H9 (cell line): ENCODE measurements at regions not wholly inside any gene's neighbourhood (a gene's known extent, or its start where the extent isn't known, plus 50 kb on each side); places are given as distances from the start of the nearest gene placed in this dataset.

ENCODE experiments used
- DNase-seq: peaks from one replicate; pipeline ENCODE4 v3.0.0-alpha.2; 2017
- H2AFZ ChIP-seq: one replicate; pipeline ENCODE4 v1.6.1; 2013; ENCODE audit warnings: mild to moderate bottlenecking, low read length, control low read depth, moderate library complexity
- H2AK5ac ChIP-seq: 2 replicates; pipeline ENCODE4 v1.6.1; 2013; ENCODE audit warnings: low read length, control low read depth, mixed read lengths; ENCODE audit not compliant: insufficient read length
- H2BK120ac ChIP-seq: one replicate; pipeline ENCODE4 v1.6.1; 2013; ENCODE audit warnings: low read depth, mild to moderate bottlenecking, low read length, control low read depth, inconsistent platforms; ENCODE audit not compliant: poor library complexity, severe bottlenecking
- H2BK12ac ChIP-seq: 2 replicates; pipeline ENCODE4 v1.6.1; 2013; ENCODE audit warnings: low read length, control low read depth, mixed read lengths, low read depth; ENCODE audit not compliant: insufficient read length
- H2BK15ac ChIP-seq: 2 replicates; pipeline ENCODE4 v1.6.1; 2013; ENCODE audit warnings: low read depth, low read length, control low read depth
- H2BK20ac ChIP-seq: one replicate; pipeline ENCODE4 v1.6.1; 2013; ENCODE audit warnings: low read depth, mild to moderate bottlenecking, low read length, control low read depth, inconsistent platforms; ENCODE audit not compliant: poor library complexity, severe bottlenecking
- H2BK5ac ChIP-seq: 2 replicates; pipeline ENCODE4 v1.6.1; 2013; ENCODE audit warnings: low read length, control low read depth, mixed read lengths; ENCODE audit not compliant: insufficient read length
- H3K14ac ChIP-seq: 2 replicates; pipeline ENCODE4 v1.6.1; 2013; ENCODE audit warnings: low read length, control low read depth; ENCODE audit not compliant: insufficient read depth
- H3K18ac ChIP-seq: 2 replicates; pipeline ENCODE4 v1.6.1; 2013; ENCODE audit warnings: low read depth, mild to moderate bottlenecking, mixed read lengths, low read length, control low read depth; ENCODE audit not compliant: insufficient read length
- H3K23ac ChIP-seq: 2 replicates; pipeline ENCODE4 v1.6.1; 2013; ENCODE audit warnings: low read length, control low read depth, mixed read lengths, low read depth; ENCODE audit not compliant: insufficient read length
- H3K23me2 ChIP-seq: 2 replicates; pipeline ENCODE4 v1.6.1; 2013; ENCODE audit warnings: low read depth, mild to moderate bottlenecking, mixed read lengths, low read length, control low read depth; ENCODE audit not compliant: insufficient read length, poor library complexity, severe bottlenecking
- H3K27ac ChIP-seq: 2 replicates; pipeline ENCODE4 v1.5.1; 2013; ENCODE audit warnings: low read length, control low read depth, mixed read lengths, low read depth; ENCODE audit not compliant: insufficient read length
- H3K27me3 ChIP-seq: 2 replicates; pipeline ENCODE4 v1.6.1; 2013; ENCODE audit warnings: low read length, control low read depth, inconsistent platforms; ENCODE audit not compliant: insufficient read depth
- H3K4ac ChIP-seq: 2 replicates; pipeline ENCODE4 v1.6.1; 2013; ENCODE audit warnings: low read depth, mild to moderate bottlenecking, control low read depth, inconsistent platforms, low read length, moderate library complexity
- H3K4me1 ChIP-seq: 2 replicates; pipeline ENCODE4 v1.6.1; 2013; ENCODE audit warnings: low read length, control low read depth, inconsistent platforms; ENCODE audit not compliant: insufficient read depth
- H3K4me2 ChIP-seq: 2 replicates; pipeline ENCODE4 v1.6.1; 2013; ENCODE audit warnings: low read length, control low read depth, mixed read lengths; ENCODE audit not compliant: insufficient read length, insufficient read depth
- H3K56ac ChIP-seq: 2 replicates; pipeline ENCODE4 v1.6.1; 2013; ENCODE audit warnings: low read depth, mild to moderate bottlenecking, mixed read lengths, low read length, control low read depth; ENCODE audit not compliant: insufficient read length
- H3K79me1 ChIP-seq: 2 replicates; pipeline ENCODE4 v1.6.1; 2013; ENCODE audit warnings: low read depth, mild to moderate bottlenecking, moderate library complexity, low read length, control low read depth, inconsistent platforms; ENCODE audit not compliant: insufficient read depth, poor library complexity, severe bottlenecking
- H3K79me2 ChIP-seq: 2 replicates; pipeline ENCODE4 v1.6.1; 2013; ENCODE audit warnings: low read length, control low read depth, inconsistent platforms; ENCODE audit not compliant: insufficient read depth
- H3K9ac ChIP-seq: 2 replicates; pipeline ENCODE4 v1.6.1; 2013; ENCODE audit warnings: low read length, control low read depth, mixed read lengths; ENCODE audit not compliant: insufficient read length; ENCODE audit errors: extremely low read depth
- H3K9me3 ChIP-seq: one replicate; pipeline ENCODE4 v1.6.1; 2013; ENCODE audit warnings: low read depth, low read length, inconsistent platforms; ENCODE audit not compliant: control insufficient read depth
- H3T11ph ChIP-seq: one replicate; pipeline ENCODE4 v1.6.1; 2013; ENCODE audit warnings: mild to moderate bottlenecking, low read length, control low read depth, inconsistent platforms
- H4K20me1 ChIP-seq: one replicate; pipeline ENCODE4 v1.6.1; 2013; ENCODE audit not compliant: control insufficient read depth, insufficient read length, insufficient read depth
- H4K5ac ChIP-seq: 2 replicates; pipeline ENCODE4 v1.6.1; 2013; ENCODE audit warnings: low read depth, mild to moderate bottlenecking, mixed read lengths, low read length, control low read depth; ENCODE audit not compliant: insufficient read length
- H4K8ac ChIP-seq: replicated peaks from 2 replicates; pipeline ENCODE4 v1.6.1; 2013; ENCODE audit warnings: low read length, control low read depth, mixed read lengths, low read depth; ENCODE audit not compliant: insufficient read length
- H4K91ac ChIP-seq: 2 replicates; pipeline ENCODE4 v1.6.1; 2013; ENCODE audit warnings: low read depth, mild to moderate bottlenecking, moderate library complexity, mixed read lengths, low read length, control low read depth; ENCODE audit not compliant: insufficient read length
- H3K27ac Mint-ChIP-seq, 3 experiments: 2 replicates in 2 of 3; 3 replicates in 1 of 3; pipeline ENCODE4 v1.8.0; 2020 to 2021; ENCODE audit warnings: mixed read lengths in 3 of 3, mild to moderate bottlenecking in 1 of 3, moderate library complexity in 1 of 3
- H3K27me3 Mint-ChIP-seq: 2 replicates; pipeline ENCODE4 v1.8.0; 2021; ENCODE audit warnings: low read depth, mild to moderate bottlenecking, moderate library complexity, mixed read lengths
- H3K36me3 Mint-ChIP-seq, 3 experiments: 2 replicates in 2 of 3; 3 replicates in 1 of 3; pipeline ENCODE4 v1.8.0; 2020 to 2021; ENCODE audit warnings: low read depth in 3 of 3, mixed read lengths in 3 of 3; ENCODE audit not compliant: insufficient read depth in 1 of 3
- H3K4me1 Mint-ChIP-seq, 2 experiments: 2 replicates each; pipeline ENCODE4 v1.8.0; 2020; ENCODE audit warnings: mixed read lengths in 2 of 2
- H3K4me3 Mint-ChIP-seq, 2 experiments: 2 replicates in 1 of 2; 3 replicates in 1 of 2; pipeline ENCODE4 v1.8.0; 2020 to 2021; ENCODE audit warnings: mild to moderate bottlenecking in 2 of 2, mixed read lengths in 2 of 2, moderate library complexity in 1 of 2
- H3K9me3 Mint-ChIP-seq, 2 experiments: 2 replicates in 1 of 2; 3 replicates in 1 of 2; pipeline ENCODE4 v1.8.0; 2020; ENCODE audit warnings: mild to moderate bottlenecking in 2 of 2, mixed read lengths in 2 of 2, moderate library complexity in 1 of 2
- WGBS: extraction: QIAGEN DNeasy Blood & Tissue Kit; methylation state at CpG from one replicate; pipeline ENCODE4 v1.1.7; 2013; ENCODE audit warnings: missing lambda C conversion rate, low lambda C conversion rate, mixed read lengths; ENCODE audit not compliant: insufficient read length; ENCODE audit errors: extremely low coverage; 5-methylcytosine and 5-hydroxymethylcytosine counted together
- TF ChIP-seq, protein P1 (sequence below): fragments of 200-600 bp; sonication (generic); conservative IDR thresholded peaks from 3 replicates; pipeline ENCODE4 v1.8.0; 2021; ENCODE audit warnings: antibody characterized with exemption, mild to moderate bottlenecking

DNA sequence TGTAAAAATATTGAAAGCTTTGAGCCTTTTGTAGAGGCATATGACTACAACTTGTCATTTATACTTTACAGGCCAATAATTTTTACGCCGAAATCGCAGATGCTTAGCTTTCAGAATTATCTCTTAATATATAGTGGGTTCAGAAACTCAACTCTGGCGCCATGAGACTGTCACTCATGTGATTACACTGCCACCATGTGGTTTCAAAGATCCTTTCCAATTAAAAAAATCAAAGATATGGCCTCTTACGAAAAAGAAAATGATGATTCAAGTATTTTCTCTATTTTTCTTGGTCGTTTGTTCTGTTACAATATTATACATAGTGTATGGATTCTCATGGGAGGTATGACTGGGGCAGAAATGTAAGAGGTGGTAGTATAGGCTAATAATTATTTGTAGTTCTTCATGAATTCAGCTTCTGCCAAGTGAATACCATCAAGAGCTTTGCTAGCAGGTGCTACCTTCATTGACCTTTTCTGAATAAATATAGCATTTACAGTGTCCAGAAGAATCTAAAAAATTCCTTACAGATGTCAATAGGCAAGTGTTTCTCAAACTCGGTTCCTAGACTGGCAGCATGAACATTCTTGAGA, 751.7 kb upstream of the GOLIM4 start:
- Histone ChIP-seq H3K27ac (no peak overlapping the region), H4K91ac (no peak overlapping the region), H2AFZ (no peak overlapping the region), H2BK12ac (no peak overlapping the region), H4K8ac (no peak overlapping the region), H2AK5ac (no peak overlapping the region), H3K27me3 (no peaks in the 10 kb centered on the region), H2BK15ac (no peak overlapping the region), H3K4ac (no peak overlapping the region), H3K9me3 (no peaks in the 10 kb centered on the region), H3K56ac (no peak overlapping the region), H2BK5ac (no peak overlapping the region), H2BK120ac (no peak overlapping the region), H3K23me2 (no peaks in the 10 kb centered on the region), H3K9ac (no peak overlapping the region), H4K20me1 (no peaks in the 10 kb centered on the region), H2BK20ac (no peak overlapping the region), H3K18ac (no peak overlapping the region), H3K79me1 (no peaks in the 10 kb centered on the region), H3K14ac (no peak overlapping the region), H4K5ac (no peak overlapping the region), H3T11ph (no peak overlapping the region), H3K4me2 (no peak overlapping the region), H3K79me2 (no peaks in the 10 kb centered on the region), H3K23ac (no peak overlapping the region), H3K4me1 (no peaks in the 10 kb centered on the region; the same call in 1 of the 2 replicates)
- Mint-ChIP-seq H3K4me3 (no peak overlapping the region), H3K27ac (no peak overlapping the region; a peak in 1 of 7 replicates), H3K27me3 (peaks cover 3% of the 10 kb centered on the region; the same call in 1 of the 2 replicates), H3K4me1 (peaks cover 14 to 19% of the 10 kb centered on the region in 2 experiments), H3K9me3 (peaks cover 14 to 15% of the 10 kb centered on the region in 2 experiments; a peak in 4 of 5 replicates), H3K36me3 (peaks cover 3 to 26% (median 16%) of the 10 kb centered on the region in 3 experiments; a peak in 4 of 7 replicates)
- TF ChIP-seq, protein P1, sequence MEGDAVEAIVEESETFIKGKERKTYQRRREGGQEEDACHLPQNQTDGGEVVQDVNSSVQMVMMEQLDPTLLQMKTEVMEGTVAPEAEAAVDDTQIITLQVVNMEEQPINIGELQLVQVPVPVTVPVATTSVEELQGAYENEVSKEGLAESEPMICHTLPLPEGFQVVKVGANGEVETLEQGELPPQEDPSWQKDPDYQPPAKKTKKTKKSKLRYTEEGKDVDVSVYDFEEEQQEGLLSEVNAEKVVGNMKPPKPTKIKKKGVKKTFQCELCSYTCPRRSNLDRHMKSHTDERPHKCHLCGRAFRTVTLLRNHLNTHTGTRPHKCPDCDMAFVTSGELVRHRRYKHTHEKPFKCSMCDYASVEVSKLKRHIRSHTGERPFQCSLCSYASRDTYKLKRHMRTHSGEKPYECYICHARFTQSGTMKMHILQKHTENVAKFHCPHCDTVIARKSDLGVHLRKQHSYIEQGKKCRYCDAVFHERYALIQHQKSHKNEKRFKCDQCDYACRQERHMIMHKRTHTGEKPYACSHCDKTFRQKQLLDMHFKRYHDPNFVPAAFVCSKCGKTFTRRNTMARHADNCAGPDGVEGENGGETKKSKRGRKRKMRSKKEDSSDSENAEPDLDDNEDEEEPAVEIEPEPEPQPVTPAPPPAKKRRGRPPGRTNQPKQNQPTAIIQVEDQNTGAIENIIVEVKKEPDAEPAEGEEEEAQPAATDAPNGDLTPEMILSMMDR, result peak; percentile 86
- no CpG with 5 or more reads among the region's 7 CpGs for WGBS
- no peak for DNase-seq
